Esophagus muscularis mucosa (tissue), 4 donors: ENCODE measurements at regions not wholly inside any gene's neighbourhood (a gene's known extent, or its start where the extent isn't known, plus 50 kb on each side); places are given as distances from the start of the nearest gene placed in this dataset.

Experiments used
- CTCF ChIP-seq, 3 experiments: fragments of 200-600 bp in 2 of 3; fragments of 450-650 bp in 1 of 3; sonication (generic) in 2 of 3; IDR thresholded peaks; one replicate each; pipeline ENCODE4 v1.5.1; 2017 to 2019; ENCODE audit warnings: antibody characterized with exemption in 3 of 3, mild to moderate bottlenecking in 2 of 3, moderate library complexity in 1 of 3
- EP300 ChIP-seq: sonication (generic); formaldehyde crosslinking; IDR thresholded peaks from one replicate; pipeline ENCODE4 v1.6.1; 2017; ENCODE audit warnings: antibody characterized with exemption
- POLR2A ChIP-seq: fragments of 450-650 bp; IDR thresholded peaks from one replicate; pipeline ENCODE4 v1.6.1; 2017; ENCODE audit warnings: antibody characterized with exemption, moderate library complexity, mild to moderate bottlenecking, low read depth
- POLR2AphosphoS5 ChIP-seq, 2 donors: sonication (generic); formaldehyde crosslinking; IDR thresholded peaks; one replicate each; pipeline ENCODE4 v1.6.1; 2017; ENCODE audit warnings: antibody characterized with exemption in 2 of 2

DNA sequence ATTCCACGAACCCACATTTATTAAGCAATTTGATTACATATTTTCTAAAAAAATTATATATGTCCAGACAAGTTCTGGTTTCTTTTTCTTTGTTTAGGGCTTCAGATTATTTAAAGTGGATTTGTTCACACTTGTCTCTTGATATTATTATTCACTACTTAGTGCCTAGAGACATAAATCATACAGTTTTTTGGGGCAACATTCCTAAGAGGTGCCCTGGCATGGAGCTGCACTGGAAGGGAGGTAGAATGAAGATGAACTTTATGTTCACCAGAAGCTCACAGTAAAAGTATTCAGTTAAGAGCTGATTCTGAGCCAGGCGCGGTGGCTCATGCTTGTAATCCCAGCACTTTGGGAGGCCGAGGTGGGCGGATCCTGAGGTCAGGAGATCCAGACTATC lies 762.7 kb upstream of the TMEFF2 start:
- TF ChIP-seq CTCF (IDR thresholded peaks at IDR 0.05): no peak
- TF ChIP-seq POLR2A: no peak
- no peak for TF ChIP-seq EP300
- TF ChIP-seq POLR2AphosphoS5 (IDR thresholded peaks at IDR 0.05): no peak
